ENCODE measurements at regions not wholly inside any gene's neighbourhood (a gene's known extent, or its start where the extent isn't known, plus 50 kb on each side); places are given as distances from the start of the nearest gene placed in this dataset.
A peak's percentile ranks its signal among the peaks of the same experiment; 100 is the strongest.

DNA sequence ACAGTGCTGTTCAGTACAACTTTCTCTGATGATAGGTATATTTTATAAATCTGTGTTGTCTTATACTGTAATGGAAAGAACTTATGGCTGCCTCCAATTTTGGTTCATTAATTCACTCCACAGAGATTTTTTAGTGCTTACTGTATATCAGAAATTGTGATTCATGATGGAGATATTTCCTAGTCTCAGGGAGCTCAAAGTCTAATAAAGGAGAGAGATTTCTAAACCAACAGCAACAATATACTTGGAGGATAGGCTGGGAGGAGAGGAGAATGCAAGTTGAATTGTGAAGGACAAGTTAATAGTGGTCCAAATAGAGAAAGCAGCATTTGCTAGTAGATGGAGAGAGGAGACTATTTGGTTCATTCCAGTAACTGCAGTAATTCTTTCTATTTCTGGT is 63.5 kb downstream of the TANC2 start:
- no peaks in the 10 kb centered on the region; the same call in 1 of the 2 replicates for H3K27me3 Mint-ChIP-seq (ENCODE audit: insufficient read depth)
- DNase-seq, result peak; percentile 71
- peaks cover 54% of the 10 kb centered on the region for H3K36me3 Mint-ChIP-seq (ENCODE audit: low read depth)
- TF ChIP-seq, protein P1, sequence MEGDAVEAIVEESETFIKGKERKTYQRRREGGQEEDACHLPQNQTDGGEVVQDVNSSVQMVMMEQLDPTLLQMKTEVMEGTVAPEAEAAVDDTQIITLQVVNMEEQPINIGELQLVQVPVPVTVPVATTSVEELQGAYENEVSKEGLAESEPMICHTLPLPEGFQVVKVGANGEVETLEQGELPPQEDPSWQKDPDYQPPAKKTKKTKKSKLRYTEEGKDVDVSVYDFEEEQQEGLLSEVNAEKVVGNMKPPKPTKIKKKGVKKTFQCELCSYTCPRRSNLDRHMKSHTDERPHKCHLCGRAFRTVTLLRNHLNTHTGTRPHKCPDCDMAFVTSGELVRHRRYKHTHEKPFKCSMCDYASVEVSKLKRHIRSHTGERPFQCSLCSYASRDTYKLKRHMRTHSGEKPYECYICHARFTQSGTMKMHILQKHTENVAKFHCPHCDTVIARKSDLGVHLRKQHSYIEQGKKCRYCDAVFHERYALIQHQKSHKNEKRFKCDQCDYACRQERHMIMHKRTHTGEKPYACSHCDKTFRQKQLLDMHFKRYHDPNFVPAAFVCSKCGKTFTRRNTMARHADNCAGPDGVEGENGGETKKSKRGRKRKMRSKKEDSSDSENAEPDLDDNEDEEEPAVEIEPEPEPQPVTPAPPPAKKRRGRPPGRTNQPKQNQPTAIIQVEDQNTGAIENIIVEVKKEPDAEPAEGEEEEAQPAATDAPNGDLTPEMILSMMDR (IDR thresholded peaks at IDR 0.05), result no peak
- no peaks in the 10 kb centered on the region for H3K9me3 Mint-ChIP-seq
- H3K27ac Mint-ChIP-seq, result peak overlapping the region; percentile 70
- peaks cover 99% of the 10 kb centered on the region for H3K4me1 Mint-ChIP-seq (ENCODE audit: low read depth)
- H3K4me3 Mint-ChIP-seq, result peak overlapping the region; percentile 57

DNA sequence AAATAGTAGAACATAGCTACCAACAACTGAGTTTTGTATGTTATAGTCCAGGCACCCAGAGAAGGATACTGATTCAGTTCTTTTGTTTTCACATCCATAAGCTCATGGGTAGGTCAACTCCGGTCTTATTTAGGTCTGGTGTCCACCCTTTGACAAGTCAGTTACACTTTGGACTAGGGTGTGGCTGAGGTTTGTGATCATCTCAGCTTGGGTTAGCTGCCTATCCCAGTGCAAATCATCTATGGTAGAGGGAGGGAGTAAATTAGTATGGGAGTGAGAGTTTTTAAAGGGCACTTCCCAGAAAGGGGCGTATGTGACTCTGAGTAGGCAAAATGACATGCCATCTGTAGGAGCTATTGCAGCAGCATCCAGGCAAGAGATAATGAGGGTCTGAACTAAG is 66.1 kb downstream of the TANC2 start:
- Mint-ChIP-seq H3K27ac (no peak overlapping the region), H3K36me3 (ENCODE audit: low read depth) (peaks cover 51% of the 10 kb centered on the region), H3K27me3 (ENCODE audit: insufficient read depth) (no peaks in the 10 kb centered on the region; the same call in 1 of the 2 replicates), H3K4me1 (ENCODE audit: low read depth) (peaks cover 99% of the 10 kb centered on the region), H3K4me3 (no peak overlapping the region), H3K9me3 (no peaks in the 10 kb centered on the region)
- TF ChIP-seq, protein P1 (IDR thresholded peaks at IDR 0.05), result no peak
- DNase-seq, result no peak

DNA sequence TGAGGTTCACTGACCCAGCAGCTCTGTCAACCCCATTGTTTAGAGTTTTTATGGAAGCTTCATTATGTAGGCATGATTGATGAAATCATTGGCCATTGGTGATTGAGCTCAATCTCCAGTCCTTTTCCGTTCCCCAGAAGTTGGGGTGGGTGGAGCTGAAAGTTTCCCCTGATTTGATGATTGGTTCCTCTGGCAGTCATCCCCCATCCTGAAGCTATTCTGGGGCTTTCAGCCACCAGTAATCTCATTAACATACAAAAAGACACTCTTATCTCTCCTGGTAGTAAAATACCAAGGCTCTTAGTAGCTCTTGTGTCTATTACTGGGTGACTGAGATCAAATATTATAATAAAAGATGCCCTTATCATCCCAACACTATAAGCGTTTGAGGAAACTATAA is 67.1 kb downstream of the TANC2 start:
- Mint-ChIP-seq H3K4me3 (no peak overlapping the region), H3K36me3 (ENCODE audit: low read depth) (peaks cover 50% of the 10 kb centered on the region), H3K27ac (no peak overlapping the region; the same call in 1 of the 2 replicates), H3K9me3 (no peaks in the 10 kb centered on the region), H3K27me3 (ENCODE audit: insufficient read depth) (no peaks in the 10 kb centered on the region; the same call in 1 of the 2 replicates), H3K4me1 (ENCODE audit: low read depth) (peaks cover 95% of the 10 kb centered on the region)
- no peak for DNase-seq
- TF ChIP-seq, protein P1 (IDR thresholded peaks at IDR 0.05), result no peak

DNA sequence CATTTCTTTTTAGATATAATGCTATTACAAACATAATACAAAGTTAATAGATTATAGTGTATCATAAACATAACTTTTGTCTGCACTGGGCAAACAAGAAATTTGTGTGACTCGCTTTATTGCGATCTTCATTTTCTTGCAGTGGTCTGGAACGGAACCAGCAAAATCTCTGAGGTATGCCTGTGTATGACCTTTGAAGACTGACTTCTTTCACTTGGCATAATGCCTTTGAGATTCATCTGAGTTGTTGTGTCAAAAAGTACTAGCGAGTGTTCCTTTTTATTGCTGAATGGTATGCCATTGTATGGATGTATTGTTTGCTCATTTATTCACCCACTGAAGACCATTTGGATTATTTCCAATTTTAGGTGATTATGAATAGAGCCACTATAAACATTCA is 69.2 kb downstream of the TANC2 start:
- H3K27ac Mint-ChIP-seq, result peak overlapping the region; percentile 26
- peak; percentile 80 for DNase-seq
- no peaks in the 10 kb centered on the region; the same call in 1 of the 2 replicates for H3K27me3 Mint-ChIP-seq (ENCODE audit: insufficient read depth)
- H3K4me3 Mint-ChIP-seq, result peak overlapping the region; percentile 57
- peaks cover 42% of the 10 kb centered on the region for H3K36me3 Mint-ChIP-seq (ENCODE audit: low read depth)
- TF ChIP-seq, protein P1 (IDR thresholded peaks at IDR 0.05), result no peak
- H3K9me3 Mint-ChIP-seq, result no peaks in the 10 kb centered on the region
- peaks cover 94% of the 10 kb centered on the region for H3K4me1 Mint-ChIP-seq (ENCODE audit: low read depth)

DNA sequence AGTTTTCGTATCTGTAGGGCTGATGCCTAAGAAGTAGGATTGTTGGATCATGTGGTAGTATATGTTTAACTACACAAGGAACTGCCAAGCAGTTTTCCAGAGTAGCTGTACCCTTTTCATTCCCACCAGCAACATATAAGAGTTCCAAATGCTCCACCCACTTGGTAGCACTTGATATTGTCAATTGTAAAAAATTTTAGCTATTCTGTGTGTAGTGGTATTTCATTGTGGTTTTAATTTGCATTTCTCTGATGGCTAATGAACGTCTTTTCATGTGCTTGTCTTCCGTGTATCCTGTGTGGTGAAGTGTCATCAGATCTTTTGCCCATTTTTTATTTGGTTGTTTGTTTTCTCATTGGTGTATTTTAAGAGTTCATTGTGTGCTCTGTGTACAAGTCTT is 69.7 kb downstream of the TANC2 start:
- H3K27me3 Mint-ChIP-seq (ENCODE audit: insufficient read depth), result no peaks in the 10 kb centered on the region; the same call in 1 of the 2 replicates

More for the DNA sequence above, 69.7 kb downstream of the TANC2 start:
- peak overlapping the region; percentile 57 for H3K4me3 Mint-ChIP-seq
- peak; percentile 13 for DNase-seq
- peaks cover 94% of the 10 kb centered on the region for H3K4me1 Mint-ChIP-seq (ENCODE audit: low read depth)
- TF ChIP-seq, protein P1 (IDR thresholded peaks at IDR 0.05), result no peak
- peak overlapping the region; percentile 26 for H3K27ac Mint-ChIP-seq
- H3K9me3 Mint-ChIP-seq, result no peaks in the 10 kb centered on the region
- H3K36me3 Mint-ChIP-seq (ENCODE audit: low read depth), result peaks cover 39% of the 10 kb centered on the region

All from HFFc6 (cell line).